ENCODE measurements at regions not wholly inside any gene's neighbourhood (a gene's known extent, or its start where the extent isn't known, plus 50 kb on each side); places are given as distances from the start of the nearest gene placed in this dataset.

- TF ChIP-seq, protein P1, sequence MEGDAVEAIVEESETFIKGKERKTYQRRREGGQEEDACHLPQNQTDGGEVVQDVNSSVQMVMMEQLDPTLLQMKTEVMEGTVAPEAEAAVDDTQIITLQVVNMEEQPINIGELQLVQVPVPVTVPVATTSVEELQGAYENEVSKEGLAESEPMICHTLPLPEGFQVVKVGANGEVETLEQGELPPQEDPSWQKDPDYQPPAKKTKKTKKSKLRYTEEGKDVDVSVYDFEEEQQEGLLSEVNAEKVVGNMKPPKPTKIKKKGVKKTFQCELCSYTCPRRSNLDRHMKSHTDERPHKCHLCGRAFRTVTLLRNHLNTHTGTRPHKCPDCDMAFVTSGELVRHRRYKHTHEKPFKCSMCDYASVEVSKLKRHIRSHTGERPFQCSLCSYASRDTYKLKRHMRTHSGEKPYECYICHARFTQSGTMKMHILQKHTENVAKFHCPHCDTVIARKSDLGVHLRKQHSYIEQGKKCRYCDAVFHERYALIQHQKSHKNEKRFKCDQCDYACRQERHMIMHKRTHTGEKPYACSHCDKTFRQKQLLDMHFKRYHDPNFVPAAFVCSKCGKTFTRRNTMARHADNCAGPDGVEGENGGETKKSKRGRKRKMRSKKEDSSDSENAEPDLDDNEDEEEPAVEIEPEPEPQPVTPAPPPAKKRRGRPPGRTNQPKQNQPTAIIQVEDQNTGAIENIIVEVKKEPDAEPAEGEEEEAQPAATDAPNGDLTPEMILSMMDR (IDR thresholded peaks at IDR 0.05) = no peak
- TF ChIP-seq POLR2AphosphoS5 (IDR thresholded peaks at IDR 0.05) (no peak), POLR2A (IDR thresholded peaks at IDR 0.05) (no peak), EP300 (IDR thresholded peaks at IDR 0.05) (no peak)
Observed at GRCh38 chr6:156550949-156551348, 226.2 kb upstream of the ARID1B start.

Data from upper lobe of left lung (tissue), 4 donors.